GM19240 (cell line): ENCODE measurements at regions not wholly inside any gene's neighbourhood (a gene's known extent, or its start where the extent isn't known, plus 50 kb on each side); places are given as distances from the start of the nearest gene placed in this dataset.

ENCODE experiments used
- DNase-seq: peaks from one replicate; pipeline ENCODE4 v3.0.0; 2011; ENCODE audit warnings: low spot score; ENCODE audit not compliant: insufficient read length

GRCh38 chr14:29216268-29217232, 450.0 kb downstream of the FOXG1 start:
- no peak for DNase-seq

- DNase-seq: no peak
Measured at GRCh38 chr14:29217813-29218450, 451.3 kb downstream of the FOXG1 start.

- DNase-seq: no peak
Measured at GRCh38 chr14:29220072-29220471, 453.5 kb downstream of the FOXG1 start.

GRCh38 chr14:29220566-29220965, 454.0 kb downstream of the FOXG1 start:
- DNase-seq: no peak

- no peak for DNase-seq
Measured at GRCh38 chr14:29222006-29222405, 455.4 kb downstream of the FOXG1 start.

- no peak for DNase-seq
Measured at GRCh38 chr14:29222671-29223268, 456.2 kb downstream of the FOXG1 start.

GRCh38 chr14:29223947-29224346, 457.4 kb downstream of the FOXG1 start:
- no peak for DNase-seq

- no peak for DNase-seq
Measured at GRCh38 chr14:29227631-29228030, 461.0 kb downstream of the FOXG1 start.

- DNase-seq: no peak
Measured at GRCh38 chr14:29232153-29232552, 465.6 kb downstream of the FOXG1 start.

GRCh38 chr14:29232711-29233110, 466.1 kb downstream of the FOXG1 start:
- DNase-seq: no peak

- DNase-seq: no peak
Measured at GRCh38 chr14:29233188-29233587, 466.6 kb downstream of the FOXG1 start.

GRCh38 chr14:29235991-29236390, 469.4 kb downstream of the FOXG1 start:
- no peak for DNase-seq

- no peak for DNase-seq
Measured at GRCh38 chr14:29236401-29236800, 469.8 kb downstream of the FOXG1 start.

GRCh38 chr14:29236848-29237247, 470.3 kb downstream of the FOXG1 start:
- no peak for DNase-seq

- no peak for DNase-seq
Measured at GRCh38 chr14:29240066-29240465, 473.5 kb downstream of the FOXG1 start.

GRCh38 chr14:29242755-29243754, 476.5 kb downstream of the FOXG1 start:
- no peak for DNase-seq

GRCh38 chr14:29255692-29256091, 489.1 kb downstream of the FOXG1 start:
- no peak for DNase-seq

GRCh38 chr14:29262979-29263378, 496.4 kb downstream of the FOXG1 start:
- no peak for DNase-seq

- no peak for DNase-seq
Measured at GRCh38 chr14:29264865-29265264, 498.3 kb downstream of the FOXG1 start.

- no peak for DNase-seq
Measured at GRCh38 chr14:29265852-29266251, 499.3 kb downstream of the FOXG1 start.

GRCh38 chr14:29271669-29272068, 505.1 kb downstream of the FOXG1 start:
- DNase-seq: no peak
